HCT116 (cell line): ENCODE measurements at regions not wholly inside any gene's neighbourhood (a gene's known extent, or its start where the extent isn't known, plus 50 kb on each side); places are given as distances from the start of the nearest gene placed in this dataset.

Experiments
- CTCF ChIP-seq, 3 experiments: fragments of 200-600 bp in 1 of 3; sonication (generic) in 1 of 3; IDR thresholded peaks in 2 of 3; conservative IDR thresholded peaks in 1 of 3; 2 replicates each; pipeline ENCODE4 v1.5.1; 2012 to 2017; ENCODE audit warnings: low read depth in 2 of 3, low read length in 2 of 3, antibody characterized with exemption in 1 of 3, borderline replicate concordance in 1 of 3, control low read depth in 1 of 3, mild to moderate bottlenecking in 1 of 3, mixed read lengths in 1 of 3, mixed run types in 1 of 3, moderate library complexity in 1 of 3; ENCODE audit not compliant: insufficient read depth in 1 of 3
- EZH2 ChIP-seq: fragments of 200-600 bp; sonication (generic); IDR thresholded peaks from 2 replicates; pipeline ENCODE4 v1.6.1; 2017; ENCODE audit warnings: antibody characterized with exemption, mixed run types
- EZH2phosphoT487 ChIP-seq: fragments of 200-600 bp; IDR thresholded peaks from 2 replicates; pipeline ENCODE4 v1.6.1; 2018; ENCODE audit warnings: antibody characterized with exemption, borderline replicate concordance
- JUND ChIP-seq: IDR thresholded peaks from 2 replicates; pipeline ENCODE4 v1.6.1; 2012
- POLR2A ChIP-seq: IDR thresholded peaks from 2 replicates; pipeline ENCODE4 v1.7.0; 2011; ENCODE audit warnings: borderline replicate concordance; ENCODE audit not compliant: insufficient read depth, insufficient read length; ENCODE audit errors: extremely low read depth
- POLR2AphosphoS5 ChIP-seq: IDR thresholded peaks from 2 replicates; pipeline ENCODE4 v1.6.1; 2011; ENCODE audit warnings: mild to moderate bottlenecking, low read depth, low read length, moderate library complexity
- REST ChIP-seq: IDR thresholded peaks from 2 replicates; pipeline ENCODE4 v1.6.1; 2012; ENCODE audit warnings: low read depth
- TCF7L2 ChIP-seq: IDR thresholded peaks from 2 replicates; pipeline ENCODE4 v1.7.0; 2011; ENCODE audit warnings: borderline replicate concordance, inconsistent platforms; ENCODE audit not compliant: insufficient read depth, insufficient read length; ENCODE audit errors: extremely low read depth
- ZFX ChIP-seq: fragments of 450-650 bp; IDR thresholded peaks from 2 replicates; pipeline ENCODE4 v1.6.1; 2017
- TF ChIP-seq, protein P1 (sequence below): IDR thresholded peaks from 2 replicates; pipeline ENCODE4 v1.6.1; 2012

DNA sequence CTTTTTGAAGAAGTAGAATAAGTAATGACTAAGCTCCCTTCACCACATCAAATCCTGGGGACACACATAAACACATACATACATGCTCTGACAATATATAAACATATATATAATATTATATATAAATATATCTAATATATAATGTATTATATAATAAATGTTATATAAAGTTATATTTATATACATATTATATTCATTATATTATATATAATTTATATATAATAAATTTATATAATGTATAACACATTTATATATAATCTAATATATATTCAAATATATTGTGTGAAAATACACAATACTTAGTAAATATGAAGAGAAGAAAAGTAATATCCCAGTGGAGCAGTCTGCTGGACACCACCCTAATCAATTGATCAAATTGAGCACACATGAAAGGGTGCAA lies 2177.9 kb upstream of the CELF4 start:
- TF ChIP-seq JUND (no peak), CTCF (IDR thresholded peaks at IDR 0.05 in 2 of 3, conservative IDR thresholded peaks at IDR 0.05 in 1 of 3; ENCODE audit: borderline replicate concordance in 1 of 3, insufficient read depth in 1 of 3, low read depth in 2 of 3, low read length in 2 of 3) (no peak), POLR2A (no peak), REST (no peak), EZH2phosphoT487 (no peak), EZH2 (no peak), POLR2AphosphoS5 (no peak), ZFX (no peak), TCF7L2 (no peak)
- TF ChIP-seq, protein P1, sequence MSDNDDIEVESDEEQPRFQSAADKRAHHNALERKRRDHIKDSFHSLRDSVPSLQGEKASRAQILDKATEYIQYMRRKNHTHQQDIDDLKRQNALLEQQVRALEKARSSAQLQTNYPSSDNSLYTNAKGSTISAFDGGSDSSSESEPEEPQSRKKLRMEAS = no peak
